Retinal pigment epithelial cell (primary cell): ENCODE measurements at regions not wholly inside any gene's neighbourhood (a gene's known extent, or its start where the extent isn't known, plus 50 kb on each side); places are given as distances from the start of the nearest gene placed in this dataset.

ENCODE experiments used
- DNase-seq: peaks from one replicate; pipeline ENCODE4 v3.0.0-alpha.2; 2010; ENCODE audit warnings: low read depth
- H3K4me3 ChIP-seq: 2 replicates; pipeline ENCODE4 v1.5.1; 2011; ENCODE audit warnings: mild to moderate bottlenecking, low read length, control low read depth, moderate library complexity
- TF ChIP-seq, protein P1 (sequence below): conservative IDR thresholded peaks from 2 replicates; pipeline ENCODE4 v1.5.1; 2011; ENCODE audit warnings: low read depth, low read length, control low read depth, inconsistent platforms

DNA sequence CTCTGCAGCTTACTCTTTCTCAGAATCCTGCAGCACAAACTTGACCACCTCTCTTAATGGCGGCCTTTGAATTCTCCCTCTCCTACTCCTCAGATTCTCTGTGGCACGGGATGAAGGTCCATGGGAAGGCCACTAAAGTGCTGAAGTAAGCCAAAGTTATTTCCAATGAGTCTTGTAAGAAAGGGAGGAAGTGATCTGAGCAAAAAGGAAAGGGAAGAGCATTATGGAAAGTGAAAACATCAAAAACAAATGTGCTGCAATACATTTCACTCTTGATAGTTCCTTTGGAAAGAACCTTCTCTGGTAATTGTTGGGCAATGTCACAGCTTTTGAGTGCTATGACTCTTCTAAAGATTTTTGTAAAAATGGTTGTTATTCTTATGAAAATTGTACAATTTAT lies 54.3 kb upstream of the CAMK2D start:
- H3K4me3 ChIP-seq, result no peak overlapping the region

DNA sequence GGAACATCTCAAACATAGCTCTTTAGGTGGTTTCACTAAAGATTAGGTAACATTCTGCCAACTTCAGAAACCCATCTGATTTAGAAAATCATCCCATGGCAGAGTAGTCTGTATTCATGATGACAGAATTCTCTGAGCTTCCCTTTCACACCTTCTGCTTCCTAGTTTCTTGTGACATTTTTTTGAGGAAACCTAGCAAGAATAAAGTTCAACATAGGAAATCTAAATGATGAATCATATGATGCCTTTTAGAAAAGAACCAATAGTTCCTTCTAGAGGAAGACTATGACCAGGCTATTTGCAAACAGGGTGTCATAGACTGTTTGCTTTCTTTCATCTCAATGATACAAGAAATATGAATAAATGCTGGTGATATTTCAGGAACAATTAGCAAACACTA lies 49.8 kb upstream of the CAMK2D start:
- DNase-seq, result no peak
- TF ChIP-seq, protein P1, sequence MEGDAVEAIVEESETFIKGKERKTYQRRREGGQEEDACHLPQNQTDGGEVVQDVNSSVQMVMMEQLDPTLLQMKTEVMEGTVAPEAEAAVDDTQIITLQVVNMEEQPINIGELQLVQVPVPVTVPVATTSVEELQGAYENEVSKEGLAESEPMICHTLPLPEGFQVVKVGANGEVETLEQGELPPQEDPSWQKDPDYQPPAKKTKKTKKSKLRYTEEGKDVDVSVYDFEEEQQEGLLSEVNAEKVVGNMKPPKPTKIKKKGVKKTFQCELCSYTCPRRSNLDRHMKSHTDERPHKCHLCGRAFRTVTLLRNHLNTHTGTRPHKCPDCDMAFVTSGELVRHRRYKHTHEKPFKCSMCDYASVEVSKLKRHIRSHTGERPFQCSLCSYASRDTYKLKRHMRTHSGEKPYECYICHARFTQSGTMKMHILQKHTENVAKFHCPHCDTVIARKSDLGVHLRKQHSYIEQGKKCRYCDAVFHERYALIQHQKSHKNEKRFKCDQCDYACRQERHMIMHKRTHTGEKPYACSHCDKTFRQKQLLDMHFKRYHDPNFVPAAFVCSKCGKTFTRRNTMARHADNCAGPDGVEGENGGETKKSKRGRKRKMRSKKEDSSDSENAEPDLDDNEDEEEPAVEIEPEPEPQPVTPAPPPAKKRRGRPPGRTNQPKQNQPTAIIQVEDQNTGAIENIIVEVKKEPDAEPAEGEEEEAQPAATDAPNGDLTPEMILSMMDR, result no peak
- no peak overlapping the region for H3K4me3 ChIP-seq

More for the DNA sequence above, 54.3 kb upstream of the CAMK2D start:
- TF ChIP-seq, protein P1, result no peak
- no peak for DNase-seq
